Midbrain (tissue), 1 donor: ENCODE measurements at regions not wholly inside any gene's neighbourhood (a gene's known extent, or its start where the extent isn't known, plus 50 kb on each side); places are given as distances from the start of the nearest gene placed in this dataset.
A peak's percentile ranks its signal among the peaks of the same experiment; 100 is the strongest.
"Not testable (repeated sequence)": the region's sequence is repeated elsewhere in the genome, so short reads cannot be mapped to it uniquely, and the experiment has no call there.

Source experiments
- DNase-seq: peaks from one replicate; lab custom pipeline; 2025; lab: John Stamatoyannopoulos, UW

DNA sequence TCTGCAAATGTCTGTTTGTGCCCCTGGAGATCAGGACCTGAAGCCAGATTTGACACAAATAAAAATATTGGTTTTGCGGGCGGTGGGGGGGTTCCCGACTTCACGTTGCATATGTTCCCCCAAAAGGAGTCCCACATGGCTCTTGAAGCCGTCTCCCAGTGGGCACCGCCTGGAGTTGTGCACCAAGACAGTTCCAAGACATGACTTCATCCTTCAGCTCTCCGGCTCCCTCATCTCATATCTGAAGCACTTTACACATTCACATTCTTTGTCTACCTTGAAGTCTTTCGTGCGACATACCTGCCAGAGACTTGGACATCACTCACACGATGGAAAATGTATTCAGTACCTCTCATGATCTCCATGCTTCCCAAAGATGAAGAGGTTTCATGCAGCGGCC, 362.8 kb upstream of the FOXK1 start:
- DNase-seq, result no peak

DNA sequence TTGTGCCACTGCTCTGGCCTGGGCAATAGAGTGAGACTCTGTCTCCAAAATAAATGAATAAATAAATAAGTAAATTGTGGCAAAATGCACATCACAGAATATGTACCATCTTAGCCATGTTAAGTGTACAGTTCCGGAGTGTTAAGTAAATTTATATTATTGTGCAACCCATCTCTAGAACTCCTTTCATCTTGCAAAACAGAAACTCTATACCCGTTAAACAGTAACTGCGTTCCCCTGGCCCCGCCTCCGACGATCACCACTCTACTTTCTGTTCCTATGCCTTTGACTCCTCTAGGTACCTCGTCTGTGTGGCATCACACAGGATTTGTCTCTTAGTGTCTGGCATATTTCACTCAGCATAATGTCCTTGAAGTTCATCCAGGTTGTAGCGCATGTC, 356.4 kb upstream of the FOXK1 start:
- no peak for DNase-seq

DNA sequence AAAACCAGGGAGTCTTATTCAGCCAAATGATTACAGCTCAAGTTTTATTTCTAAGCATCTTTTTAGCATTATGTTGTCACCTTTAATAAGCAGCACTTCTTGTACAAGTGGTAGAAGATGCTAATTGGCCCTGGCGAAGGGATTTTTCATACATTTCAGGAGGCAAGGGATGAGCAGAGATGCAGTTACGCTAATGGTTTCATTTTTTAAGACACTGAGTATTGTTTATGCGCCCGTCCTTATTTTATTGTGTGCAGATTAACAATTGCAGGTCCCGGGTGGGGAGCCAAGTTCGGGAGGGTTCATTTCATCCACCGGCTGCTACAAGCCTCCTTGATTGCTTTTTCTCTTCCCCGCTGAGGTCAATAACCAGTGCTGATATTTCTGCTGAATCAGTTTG, 350.4 kb upstream of the FOXK1 start:
- DNase-seq, result no peak

DNA sequence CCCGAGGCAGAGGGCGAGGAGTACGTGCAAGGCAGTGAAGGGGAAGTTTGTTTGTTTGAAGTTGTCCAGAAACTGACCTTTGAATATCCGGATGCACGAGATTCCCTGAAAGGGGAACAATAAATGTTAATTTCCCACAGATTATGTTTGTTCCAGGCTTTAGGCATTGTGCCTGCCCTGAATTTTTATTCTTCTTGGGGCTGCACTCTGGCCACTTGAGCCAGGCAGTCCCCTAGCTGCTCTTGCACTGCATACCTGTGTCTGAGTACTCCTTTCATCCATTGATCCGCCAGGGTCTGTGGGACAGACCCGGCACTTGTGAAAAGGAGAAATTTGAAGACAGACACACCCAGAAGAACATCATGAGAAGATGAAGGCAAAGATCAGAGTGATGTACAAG, 343.5 kb upstream of the FOXK1 start:
- DNase-seq, result no peak

DNA sequence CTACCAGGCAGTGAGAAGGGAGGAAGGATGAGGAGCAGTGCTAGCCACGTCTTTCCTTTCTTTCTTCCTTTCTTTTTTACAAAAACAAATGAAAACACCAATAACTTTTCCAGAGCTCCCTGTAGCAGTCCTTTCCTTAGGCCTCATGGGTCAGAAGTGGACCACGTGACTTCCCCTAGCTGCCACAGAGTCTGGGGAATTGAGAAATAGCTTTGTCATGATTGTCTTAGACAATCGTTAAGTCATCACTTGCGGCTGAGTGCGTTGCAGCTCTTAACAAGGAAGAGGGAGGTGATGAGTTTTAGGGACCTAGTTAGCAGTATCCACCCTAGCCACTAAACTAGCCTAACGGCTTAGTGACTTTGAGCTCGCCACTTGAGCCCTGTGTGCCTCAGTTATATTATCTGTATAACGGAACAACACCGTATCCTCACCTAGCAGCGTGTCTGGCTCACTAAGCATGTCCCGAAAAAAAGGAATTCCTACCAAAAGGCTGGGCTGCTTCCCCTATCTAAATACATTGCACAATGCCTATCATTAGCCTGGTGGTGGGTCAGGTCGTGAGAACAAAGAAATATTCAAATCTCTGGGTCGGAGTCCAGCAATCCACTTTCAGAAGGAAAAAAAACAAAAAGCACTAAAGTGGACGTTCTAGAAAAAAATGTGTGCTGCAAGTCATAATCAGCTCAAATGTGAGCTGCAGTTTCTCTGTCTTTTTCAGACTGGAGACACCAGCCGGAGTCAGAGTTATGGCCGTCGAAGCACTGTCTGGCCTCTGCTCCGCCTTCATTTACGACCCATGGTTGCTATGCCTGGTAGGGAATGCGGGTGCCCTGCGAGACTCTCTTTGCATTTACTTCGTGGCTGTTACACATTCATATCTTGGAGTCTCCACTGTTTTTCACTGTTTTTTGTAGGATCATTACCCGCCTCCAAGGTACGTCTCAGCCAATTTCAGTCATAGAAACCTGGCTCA, 338.5 kb upstream of the FOXK1 start:
- no peak for DNase-seq

DNA sequence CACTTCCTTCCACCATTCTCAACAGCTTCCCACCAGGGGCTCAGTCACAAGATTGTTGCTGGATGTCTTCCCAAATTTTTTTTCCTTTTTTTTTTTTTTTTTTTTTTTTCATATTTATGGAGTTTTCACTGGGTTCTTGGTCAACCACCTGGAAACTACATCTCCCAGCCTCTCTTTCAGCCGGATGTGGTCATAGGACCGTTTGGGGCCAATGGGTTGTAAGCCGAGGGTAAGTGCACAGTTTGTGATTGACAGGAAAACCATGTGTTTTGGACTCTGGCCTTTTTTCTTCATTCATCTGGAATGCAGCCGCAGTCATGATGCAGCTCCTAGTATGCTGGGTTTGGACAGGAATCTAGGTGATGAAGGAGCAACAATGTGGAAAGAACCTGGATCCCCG, 337.1 kb upstream of the FOXK1 start:
- no peak for DNase-seq

DNA sequence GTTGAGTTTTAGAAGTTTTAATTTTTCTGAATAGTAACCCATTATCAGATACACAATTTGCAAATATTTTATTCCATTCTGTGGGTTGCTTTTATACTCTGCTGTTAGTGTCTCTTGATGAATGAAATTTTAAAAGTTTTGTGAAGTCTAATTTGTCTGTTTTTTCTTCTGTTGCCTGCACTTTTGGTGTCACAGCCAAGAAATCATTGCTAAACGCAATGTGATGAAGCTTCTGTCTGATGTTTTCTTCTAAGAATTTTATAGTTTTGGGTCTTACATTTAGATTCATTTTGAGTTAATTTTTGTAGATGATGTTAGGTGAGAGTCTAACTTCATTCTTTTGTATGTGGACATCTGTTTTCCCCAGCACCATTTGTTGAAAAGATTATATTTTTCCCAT, 330.0 kb upstream of the FOXK1 start:
- no peak for DNase-seq

DNA sequence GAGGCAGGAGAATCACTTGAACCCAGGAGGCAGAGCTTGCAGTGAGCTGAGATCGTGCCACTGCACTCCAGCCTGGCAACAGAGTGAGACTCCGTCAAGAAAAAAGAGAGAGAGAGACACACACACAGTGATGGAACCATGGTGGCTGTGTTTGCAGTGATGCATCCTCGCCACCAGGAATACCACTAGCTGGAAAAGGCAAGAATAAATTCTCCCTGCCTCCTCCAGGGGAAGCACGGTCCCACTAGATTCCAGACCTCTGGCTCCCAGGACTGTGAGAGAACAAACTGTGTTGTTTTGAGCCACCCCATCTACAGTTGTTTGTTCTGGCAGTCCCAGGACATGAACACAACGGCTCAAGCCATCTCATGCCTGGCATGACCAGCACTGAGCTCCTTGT, 320.3 kb upstream of the FOXK1 start:
- no peak for DNase-seq

DNA sequence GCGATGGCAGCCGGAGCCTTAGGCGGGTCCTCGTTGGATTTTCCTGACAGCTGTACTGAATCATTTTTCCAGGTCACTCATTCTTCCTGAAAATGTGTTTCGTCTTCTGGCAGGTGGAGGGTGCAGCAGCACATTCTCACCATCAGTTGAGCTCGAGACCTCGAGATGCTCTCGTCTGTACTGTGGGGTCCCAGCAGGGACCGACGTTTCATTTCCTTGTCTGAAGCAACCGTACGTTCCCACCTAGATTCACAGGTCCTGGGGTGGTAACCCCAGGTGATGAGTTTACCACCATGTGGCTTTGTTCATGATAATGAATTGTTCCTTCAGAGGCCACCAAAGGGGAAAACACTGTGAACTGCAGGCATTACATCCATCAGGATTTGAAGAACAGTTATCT, 298.5 kb upstream of the FOXK1 start:
- no peak for DNase-seq

DNA sequence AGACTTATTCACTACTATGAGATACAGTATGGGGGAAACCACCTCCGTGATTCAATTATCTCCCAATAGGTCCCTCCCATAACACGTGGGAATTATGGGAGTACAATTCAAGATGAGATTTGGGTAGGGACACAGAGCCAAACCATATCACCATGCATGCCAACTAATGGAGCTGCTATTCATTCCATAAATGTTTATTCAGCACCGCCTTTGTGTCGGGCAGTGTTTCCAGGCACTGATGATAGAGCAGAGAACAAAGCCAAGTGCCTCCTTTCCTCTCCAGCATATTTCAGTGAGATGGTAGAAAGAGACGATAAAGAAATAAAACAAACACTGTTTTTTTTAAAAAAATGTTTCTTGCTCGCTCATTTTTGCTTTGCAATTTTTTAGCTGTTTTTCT, 295.9 kb upstream of the FOXK1 start:
- no peak for DNase-seq

DNA sequence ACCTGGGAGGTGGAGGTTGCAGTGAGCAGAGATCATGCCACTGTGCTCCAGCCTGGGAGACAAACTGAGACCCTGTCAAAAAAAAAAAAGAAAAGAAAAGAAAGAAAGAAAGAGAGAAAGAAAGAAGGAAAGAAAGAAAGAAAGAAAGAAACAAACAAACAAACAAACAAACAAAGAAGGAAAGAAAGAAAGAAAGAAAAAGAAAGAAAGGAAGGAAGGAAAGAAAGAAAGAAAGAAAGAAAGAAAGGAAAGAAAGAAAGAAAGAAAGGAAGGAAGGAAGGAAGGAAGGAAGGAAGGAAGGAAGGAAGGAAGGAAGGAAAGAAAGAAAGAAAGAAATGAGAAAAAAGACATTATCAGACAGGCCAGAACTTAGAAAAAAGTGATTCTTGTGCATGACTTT, 291.0 kb upstream of the FOXK1 start:
- DNase-seq, result not testable (repeated sequence)

DNA sequence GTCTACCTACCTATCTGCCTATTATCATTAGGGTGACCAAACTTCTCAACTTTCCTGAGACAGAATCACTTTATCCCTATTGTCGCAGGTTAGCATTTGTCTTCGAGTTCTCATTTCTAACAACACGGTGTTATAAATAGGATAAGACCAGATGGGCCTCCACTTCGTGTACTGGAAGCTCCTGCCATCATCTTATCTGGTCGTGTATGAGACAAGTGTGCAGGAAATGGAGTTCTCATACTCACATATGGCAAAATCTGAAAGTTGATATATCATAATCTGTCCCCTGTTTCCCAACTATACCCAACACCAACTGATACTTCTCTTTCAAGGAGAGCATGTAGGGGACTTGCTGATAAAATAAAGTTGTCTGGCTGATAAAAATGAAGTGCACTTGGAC, 287.4 kb upstream of the FOXK1 start:
- no peak for DNase-seq

DNA sequence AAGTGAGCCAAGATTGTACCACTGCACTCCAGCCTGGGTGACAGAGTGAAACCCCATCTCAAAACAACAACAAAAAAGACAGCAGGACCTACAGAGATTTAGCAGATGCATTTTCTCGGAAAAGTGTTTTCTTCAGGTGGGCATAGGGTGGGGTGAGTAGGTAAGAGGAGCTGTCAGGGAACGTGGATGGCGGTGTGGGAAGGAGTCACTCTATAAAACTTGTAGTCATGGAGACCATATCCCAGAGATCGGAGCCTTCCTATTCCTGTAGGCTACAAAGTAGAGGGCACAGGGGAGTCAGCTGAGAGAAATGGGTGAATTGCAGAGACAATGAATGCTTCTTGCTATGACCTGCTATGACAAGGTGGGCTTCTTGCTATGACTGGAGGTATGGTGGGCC, 283.0 kb upstream of the FOXK1 start:
- no peak for DNase-seq

DNA sequence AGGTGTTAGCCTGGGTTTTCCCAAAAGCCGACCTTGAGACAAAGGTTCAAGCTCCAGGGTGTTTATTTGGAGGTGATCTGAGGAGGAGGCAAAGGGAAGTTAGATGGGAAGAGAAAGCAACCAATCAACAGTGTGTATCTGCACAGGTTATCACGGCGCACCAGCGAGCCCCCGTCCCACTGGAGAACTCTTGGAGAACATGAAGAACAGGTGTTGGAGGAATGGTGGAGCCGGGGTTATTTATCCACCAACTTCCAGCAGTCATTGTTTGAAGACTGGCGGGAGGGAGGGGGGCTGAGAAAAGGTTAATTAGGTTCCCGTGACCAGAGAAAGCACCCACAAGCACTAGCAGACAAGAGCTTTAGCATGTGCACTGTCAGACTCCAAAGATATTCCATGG, 282.5 kb upstream of the FOXK1 start:
- no peak for DNase-seq

DNA sequence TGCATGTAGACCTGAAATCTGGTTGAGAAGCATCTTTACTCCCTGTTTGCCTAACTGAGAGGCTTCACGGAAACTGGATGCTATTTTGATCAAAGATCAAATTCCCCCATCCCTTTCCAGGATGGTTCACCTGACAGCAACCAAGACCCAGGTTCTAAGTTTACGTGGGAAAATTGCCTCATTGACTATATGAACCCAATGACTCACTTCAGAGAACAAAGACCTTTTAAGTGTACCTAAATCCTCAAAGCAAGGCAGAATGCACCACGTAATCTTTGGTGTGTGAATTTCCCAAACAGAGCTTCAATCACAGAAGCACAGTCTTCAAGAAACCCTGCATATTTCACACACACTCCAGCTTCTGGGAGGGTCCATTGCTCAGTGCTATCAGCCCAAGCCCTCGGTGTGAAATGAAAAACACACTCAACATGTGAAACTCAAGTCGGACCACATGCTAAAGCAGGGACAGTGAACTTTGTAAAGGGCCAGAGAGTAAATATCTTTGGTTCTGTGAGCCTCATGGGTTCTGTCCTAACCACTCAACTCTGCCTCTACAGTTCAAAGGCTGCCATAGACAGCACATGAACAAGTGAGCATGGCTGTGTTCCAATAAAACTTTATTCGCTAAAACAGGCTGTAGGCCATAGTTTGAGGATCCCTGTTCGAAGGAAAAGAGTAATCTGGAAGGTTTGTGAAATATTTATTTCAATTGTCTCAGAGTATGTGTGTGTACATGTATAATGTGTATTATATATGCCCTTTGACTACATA, 275.6 kb upstream of the FOXK1 start:
- no peak for DNase-seq

DNA sequence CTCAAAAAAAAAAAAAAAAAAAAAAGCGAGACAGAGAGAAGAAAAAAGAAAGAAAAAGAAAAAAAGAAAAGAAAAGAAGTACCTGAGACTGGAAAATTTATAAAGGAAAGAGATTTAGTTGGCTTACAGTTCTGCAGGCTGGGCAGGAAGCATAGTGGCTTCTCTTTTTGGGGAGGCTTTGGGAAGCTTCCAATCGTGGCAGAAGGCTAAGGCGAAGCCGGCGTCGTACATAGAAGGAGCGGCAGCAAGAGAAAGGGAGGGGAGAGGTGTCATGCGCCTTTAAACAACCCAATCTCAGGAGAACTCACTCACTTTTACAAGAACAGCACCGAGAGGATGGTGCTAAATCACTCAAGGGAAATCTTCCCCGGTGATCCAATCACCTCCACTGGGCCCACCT, 272.1 kb upstream of the FOXK1 start:
- DNase-seq, result no peak

DNA sequence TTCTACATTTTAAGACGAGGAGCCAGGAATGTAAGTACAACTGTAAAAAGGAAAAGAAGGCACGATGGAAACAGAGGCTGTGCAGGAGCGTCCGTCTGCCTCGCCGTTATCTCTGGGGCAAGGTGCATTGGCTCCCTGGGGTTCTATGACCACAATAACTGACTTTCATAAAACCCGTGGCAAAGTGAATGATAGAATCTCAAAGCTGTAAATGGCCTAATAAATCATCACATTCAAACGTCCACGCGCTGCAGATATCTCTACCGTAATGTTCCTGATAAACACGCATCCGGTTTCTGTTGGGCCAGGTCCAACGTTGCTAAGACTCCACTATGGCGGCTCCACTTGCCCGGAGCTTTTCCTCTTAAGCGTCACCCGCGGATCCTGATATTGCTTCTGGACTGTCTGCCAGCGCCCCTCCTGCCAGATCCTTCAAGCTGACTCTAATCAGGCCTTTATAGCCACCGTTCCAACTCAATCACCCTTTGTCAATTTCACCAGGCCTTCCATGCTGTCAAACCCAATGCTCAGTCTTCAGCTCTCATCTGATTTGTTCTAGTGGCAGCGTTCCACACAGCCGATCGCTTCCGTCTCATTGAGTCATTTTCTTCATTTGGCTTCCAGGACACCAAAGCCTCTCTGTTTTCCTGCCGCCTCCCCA, 265.6 kb upstream of the FOXK1 start:
- peak; percentile 33 for DNase-seq

DNA sequence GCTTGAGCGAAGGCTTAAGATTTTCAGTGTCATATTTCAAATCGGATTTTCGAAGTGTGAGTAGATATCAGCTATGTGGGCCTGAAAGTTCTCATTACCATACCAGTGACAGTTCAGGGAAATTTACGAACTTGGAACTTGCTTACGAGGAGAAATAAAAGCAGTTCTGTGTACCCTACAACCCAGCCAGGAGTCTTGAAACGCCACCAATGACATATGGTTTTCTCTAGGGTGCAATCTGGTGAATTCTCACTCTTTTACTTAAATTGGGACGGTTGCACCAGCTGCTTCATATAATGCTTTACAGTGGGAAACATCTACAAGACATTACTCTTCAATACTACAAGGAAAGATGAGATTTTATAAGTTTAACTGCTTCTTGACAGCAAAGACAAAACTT, 253.6 kb upstream of the FOXK1 start:
- no peak for DNase-seq

DNA sequence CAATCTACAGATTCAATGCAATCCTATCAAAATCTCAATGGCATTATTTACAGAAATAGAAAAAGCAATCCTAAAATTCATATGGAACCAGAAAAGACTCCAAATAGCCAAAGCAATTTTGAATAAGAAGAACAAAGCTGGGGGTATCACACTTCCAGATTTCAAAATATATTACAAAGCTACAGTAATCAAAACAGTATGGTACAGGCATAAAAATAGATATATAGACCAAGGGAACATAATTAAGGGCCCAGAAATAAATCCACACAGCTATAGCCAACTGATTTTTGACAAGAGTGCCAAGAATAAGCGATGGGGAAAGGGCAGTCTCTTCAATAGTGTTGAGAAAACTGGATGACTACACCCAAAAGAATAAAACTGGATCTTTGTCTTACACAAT, 251.9 kb upstream of the FOXK1 start:
- no peak for DNase-seq

DNA sequence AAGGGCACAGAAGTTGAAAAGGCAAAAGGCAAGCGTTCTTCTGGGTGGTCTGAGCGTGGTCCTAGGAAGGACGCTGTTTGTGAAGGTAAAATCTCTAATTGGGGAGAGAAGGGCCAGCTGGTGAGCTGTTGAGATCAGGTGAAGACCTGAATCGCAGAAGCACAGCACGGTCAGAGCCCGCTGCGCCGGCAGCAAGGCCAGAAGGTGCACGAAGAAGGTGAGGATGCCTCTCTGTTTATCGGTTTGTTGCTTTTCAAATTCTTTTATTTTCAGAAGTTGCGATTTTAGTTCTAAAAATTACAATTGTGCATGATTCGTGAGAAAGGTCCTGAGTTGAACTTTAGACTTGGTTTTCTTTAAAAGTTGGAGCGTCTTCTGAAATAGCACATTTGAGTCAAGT, 247.8 kb upstream of the FOXK1 start:
- no peak for DNase-seq

DNA sequence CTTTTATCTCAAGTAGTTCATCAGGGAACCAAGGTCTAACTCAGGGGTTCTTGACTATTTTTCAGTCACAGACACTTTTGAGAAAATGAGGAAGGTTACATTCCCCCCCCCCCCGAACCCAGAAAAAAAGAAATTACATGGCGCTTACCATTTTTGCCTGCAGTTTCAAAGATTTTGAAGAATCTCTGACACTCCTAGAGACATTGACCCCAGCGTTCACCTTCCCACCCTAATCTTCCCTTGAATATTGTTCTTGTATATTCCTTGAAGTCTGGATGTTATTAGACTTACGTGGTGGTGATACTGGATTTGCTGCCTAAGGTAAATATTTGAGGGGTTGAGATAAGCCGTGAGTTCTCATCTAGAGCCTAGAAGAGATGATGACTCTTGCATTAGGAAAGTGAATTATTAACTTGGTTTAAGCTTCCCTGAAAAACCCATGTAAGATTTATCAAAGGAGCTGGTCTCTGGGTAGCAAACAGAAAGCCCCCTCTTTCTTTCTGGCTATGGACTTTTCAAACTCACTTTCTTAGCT, 245.7 kb upstream of the FOXK1 start:
- DNase-seq, result no peak

DNA sequence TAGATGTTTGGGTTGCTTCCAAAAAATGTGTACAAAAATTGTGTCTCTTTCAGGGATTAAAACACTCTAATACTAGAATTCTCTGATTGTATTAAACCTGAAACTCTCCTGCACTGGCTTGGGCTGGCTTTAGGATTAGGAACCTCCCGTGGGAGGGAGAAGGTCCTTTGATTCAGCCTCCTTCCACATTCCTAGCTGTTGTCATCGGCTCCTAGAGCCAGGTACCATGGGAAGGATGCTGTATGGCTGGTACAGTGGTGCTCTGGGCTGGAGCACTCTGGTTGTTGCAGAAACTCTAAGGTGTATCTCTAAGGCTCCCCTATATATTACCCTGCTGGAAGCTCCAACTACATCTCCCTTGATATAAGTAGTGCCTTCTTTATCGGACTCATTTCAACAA, 245.2 kb upstream of the FOXK1 start:
- DNase-seq, result no peak

DNA sequence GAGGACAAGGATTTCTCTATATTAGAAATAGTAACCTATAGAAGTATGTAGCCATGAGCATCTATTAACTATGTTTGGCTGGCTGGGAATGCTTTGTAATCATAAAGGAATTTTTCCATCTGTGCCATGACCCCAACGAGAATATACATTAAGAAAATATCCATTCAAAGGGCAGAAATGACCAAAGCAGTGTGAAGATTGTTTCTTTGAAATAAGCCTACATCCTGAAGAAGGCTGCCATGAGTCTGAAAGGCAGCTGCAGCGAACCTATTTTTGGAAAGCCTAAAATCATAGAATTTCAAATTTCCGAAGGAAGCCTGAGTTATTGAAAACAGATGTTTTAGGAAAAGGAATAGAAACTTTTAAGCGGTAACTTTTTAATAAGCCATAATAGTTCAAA, 244.2 kb upstream of the FOXK1 start:
- DNase-seq, result no peak
